ENCODE measurements at regions not wholly inside any gene's neighbourhood (a gene's known extent, or its start where the extent isn't known, plus 50 kb on each side); places are given as distances from the start of the nearest gene placed in this dataset.

- Histone ChIP-seq H3K9me3 (ENCODE audit: control insufficient read depth, insufficient read depth, low read length) (no peaks in the 10 kb centered on the region), H3K27me3 (ENCODE audit: control insufficient read depth, insufficient read depth, low read length) (no peaks in the 10 kb centered on the region), H3K9ac (ENCODE audit: low read depth, low read length) (no peak overlapping the region), H3K4me1 (ENCODE audit: control insufficient read depth, insufficient read depth, low read length) (no peaks in the 10 kb centered on the region), H3K4me3 (ENCODE audit: low read depth, low read length) (no peak overlapping the region), H3K36me3 (ENCODE audit: control insufficient read depth, insufficient read depth, low read length) (no peaks in the 10 kb centered on the region)
Measured at GRCh38 chr2:7598402-7598801, 681.2 kb downstream of the RNF144A start.

GRCh38 chr2:7599462-7600258 lies 682.4 kb downstream of the RNF144A start:
- Histone ChIP-seq H3K9me3 (ENCODE audit: control insufficient read depth, insufficient read depth, low read length) (no peaks in the 10 kb centered on the region), H3K36me3 (ENCODE audit: control insufficient read depth, insufficient read depth, low read length) (no peaks in the 10 kb centered on the region), H3K4me1 (ENCODE audit: control insufficient read depth, insufficient read depth, low read length) (no peaks in the 10 kb centered on the region), H3K9ac (ENCODE audit: low read depth, low read length) (no peak overlapping the region), H3K4me3 (ENCODE audit: low read depth, low read length) (no peak overlapping the region), H3K27me3 (ENCODE audit: control insufficient read depth, insufficient read depth, low read length) (no peaks in the 10 kb centered on the region)

- no peak overlapping the region for H3K9ac ChIP-seq (ENCODE audit: low read depth, low read length)
- no peaks in the 10 kb centered on the region for H3K36me3 ChIP-seq (ENCODE audit: control insufficient read depth, insufficient read depth, low read length)
- no peaks in the 10 kb centered on the region for H3K9me3 ChIP-seq (ENCODE audit: control insufficient read depth, insufficient read depth, low read length)
- no peaks in the 10 kb centered on the region for H3K27me3 ChIP-seq (ENCODE audit: control insufficient read depth, insufficient read depth, low read length)
- H3K4me3 ChIP-seq (ENCODE audit: low read depth, low read length): no peak overlapping the region
- no peaks in the 10 kb centered on the region for H3K4me1 ChIP-seq (ENCODE audit: control insufficient read depth, insufficient read depth, low read length)
Measured at GRCh38 chr2:7601990-7602389, 684.8 kb downstream of the RNF144A start.

- H3K4me3 ChIP-seq (ENCODE audit: low read depth, low read length): no peak overlapping the region
- H3K9me3 ChIP-seq (ENCODE audit: control insufficient read depth, insufficient read depth, low read length): no peaks in the 10 kb centered on the region
- H3K36me3 ChIP-seq (ENCODE audit: control insufficient read depth, insufficient read depth, low read length): no peaks in the 10 kb centered on the region
- H3K4me1 ChIP-seq (ENCODE audit: control insufficient read depth, insufficient read depth, low read length): no peaks in the 10 kb centered on the region
- H3K9ac ChIP-seq (ENCODE audit: low read depth, low read length): no peak overlapping the region
- no peaks in the 10 kb centered on the region for H3K27me3 ChIP-seq (ENCODE audit: control insufficient read depth, insufficient read depth, low read length)
Measured at GRCh38 chr2:7604456-7604855, 687.2 kb downstream of the RNF144A start.

- Histone ChIP-seq H3K9me3 (ENCODE audit: control insufficient read depth, insufficient read depth, low read length) (no peaks in the 10 kb centered on the region), H3K36me3 (ENCODE audit: control insufficient read depth, insufficient read depth, low read length) (no peaks in the 10 kb centered on the region), H3K4me1 (ENCODE audit: control insufficient read depth, insufficient read depth, low read length) (no peaks in the 10 kb centered on the region), H3K27me3 (ENCODE audit: control insufficient read depth, insufficient read depth, low read length) (no peaks in the 10 kb centered on the region), H3K9ac (ENCODE audit: low read depth, low read length) (no peak overlapping the region), H3K4me3 (ENCODE audit: low read depth, low read length) (no peak overlapping the region)
Measured at GRCh38 chr2:7607441-7608173, 690.4 kb downstream of the RNF144A start.

- Histone ChIP-seq H3K36me3 (ENCODE audit: control insufficient read depth, insufficient read depth, low read length) (no peaks in the 10 kb centered on the region), H3K9ac (ENCODE audit: low read depth, low read length) (no peak overlapping the region), H3K27me3 (ENCODE audit: control insufficient read depth, insufficient read depth, low read length) (no peaks in the 10 kb centered on the region), H3K9me3 (ENCODE audit: control insufficient read depth, insufficient read depth, low read length) (no peaks in the 10 kb centered on the region), H3K4me1 (ENCODE audit: control insufficient read depth, insufficient read depth, low read length) (no peaks in the 10 kb centered on the region), H3K4me3 (ENCODE audit: low read depth, low read length) (no peak overlapping the region)
Measured at GRCh38 chr2:7609556-7609955, 692.3 kb downstream of the RNF144A start.

GRCh38 chr2:7609974-7610373 lies 692.8 kb downstream of the RNF144A start:
- Histone ChIP-seq H3K27me3 (ENCODE audit: control insufficient read depth, insufficient read depth, low read length) (no peaks in the 10 kb centered on the region), H3K36me3 (ENCODE audit: control insufficient read depth, insufficient read depth, low read length) (no peaks in the 10 kb centered on the region), H3K9me3 (ENCODE audit: control insufficient read depth, insufficient read depth, low read length) (no peaks in the 10 kb centered on the region), H3K9ac (ENCODE audit: low read depth, low read length) (no peak overlapping the region), H3K4me3 (ENCODE audit: low read depth, low read length) (no peak overlapping the region), H3K4me1 (ENCODE audit: control insufficient read depth, insufficient read depth, low read length) (no peaks in the 10 kb centered on the region)

- Histone ChIP-seq H3K4me1 (ENCODE audit: control insufficient read depth, insufficient read depth, low read length) (no peaks in the 10 kb centered on the region), H3K9ac (ENCODE audit: low read depth, low read length) (no peak overlapping the region), H3K27me3 (ENCODE audit: control insufficient read depth, insufficient read depth, low read length) (no peaks in the 10 kb centered on the region), H3K4me3 (ENCODE audit: low read depth, low read length) (no peak overlapping the region), H3K36me3 (ENCODE audit: control insufficient read depth, insufficient read depth, low read length) (no peaks in the 10 kb centered on the region), H3K9me3 (ENCODE audit: control insufficient read depth, insufficient read depth, low read length) (no peaks in the 10 kb centered on the region)
Measured at GRCh38 chr2:7611750-7612149, 694.5 kb downstream of the RNF144A start.

GRCh38 chr2:7612969-7613368 lies 695.8 kb downstream of the RNF144A start:
- H3K4me3 ChIP-seq (ENCODE audit: low read depth, low read length): no peak overlapping the region
- H3K4me1 ChIP-seq (ENCODE audit: control insufficient read depth, insufficient read depth, low read length): no peaks in the 10 kb centered on the region
- H3K9me3 ChIP-seq (ENCODE audit: control insufficient read depth, insufficient read depth, low read length): no peaks in the 10 kb centered on the region
- H3K9ac ChIP-seq (ENCODE audit: low read depth, low read length): no peak overlapping the region
- no peaks in the 10 kb centered on the region for H3K36me3 ChIP-seq (ENCODE audit: control insufficient read depth, insufficient read depth, low read length)
- no peaks in the 10 kb centered on the region for H3K27me3 ChIP-seq (ENCODE audit: control insufficient read depth, insufficient read depth, low read length)

- H3K4me3 ChIP-seq (ENCODE audit: low read depth, low read length): no peak overlapping the region
- no peaks in the 10 kb centered on the region for H3K27me3 ChIP-seq (ENCODE audit: control insufficient read depth, insufficient read depth, low read length)
- H3K36me3 ChIP-seq (ENCODE audit: control insufficient read depth, insufficient read depth, low read length): no peaks in the 10 kb centered on the region
- H3K9me3 ChIP-seq (ENCODE audit: control insufficient read depth, insufficient read depth, low read length): no peaks in the 10 kb centered on the region
- H3K9ac ChIP-seq (ENCODE audit: low read depth, low read length): no peak overlapping the region
- H3K4me1 ChIP-seq (ENCODE audit: control insufficient read depth, insufficient read depth, low read length): no peaks in the 10 kb centered on the region
Measured at GRCh38 chr2:7613831-7614230, 696.6 kb downstream of the RNF144A start.

- H3K36me3 ChIP-seq (ENCODE audit: control insufficient read depth, insufficient read depth, low read length): no peaks in the 10 kb centered on the region
- no peaks in the 10 kb centered on the region for H3K4me1 ChIP-seq (ENCODE audit: control insufficient read depth, insufficient read depth, low read length)
- no peak overlapping the region for H3K4me3 ChIP-seq (ENCODE audit: low read depth, low read length)
- H3K9me3 ChIP-seq (ENCODE audit: control insufficient read depth, insufficient read depth, low read length): no peaks in the 10 kb centered on the region
- H3K9ac ChIP-seq (ENCODE audit: low read depth, low read length): no peak overlapping the region
- no peaks in the 10 kb centered on the region for H3K27me3 ChIP-seq (ENCODE audit: control insufficient read depth, insufficient read depth, low read length)
Measured at GRCh38 chr2:7618031-7618430, 700.8 kb downstream of the RNF144A start.
